Upper lobe of right lung (tissue), 1 donor: ENCODE measurements at regions not wholly inside any gene's neighbourhood (a gene's known extent, or its start where the extent isn't known, plus 50 kb on each side); places are given as distances from the start of the nearest gene placed in this dataset.
"Not testable (repeated sequence)": the region's sequence is repeated elsewhere in the genome, so short reads cannot be mapped to it uniquely, and the experiment has no call there.

ENCODE experiments used
- ATAC-seq: fragments of 200-7000 bp; cut with Tn5 transposase; one replicate; pipeline ENCODE4 v1.9.1; 2020; ENCODE audit warnings: mild to moderate bottlenecking, moderate library complexity
- DNase-seq: peaks from one replicate; pipeline ENCODE4 v3.0.0-alpha.2; 2020
- H3K27ac ChIP-seq: fragments of 200-600 bp; one replicate; pipeline ENCODE4 v1.8.0; 2022
- H3K27me3 ChIP-seq: fragments of 200-600 bp; one replicate; pipeline ENCODE4 v1.8.0; 2022; ENCODE audit warnings: mild to moderate bottlenecking
- H3K36me3 ChIP-seq: fragments of 200-600 bp; one replicate; pipeline ENCODE4 v1.8.0; 2022
- H3K4me1 ChIP-seq: fragments of 200-600 bp; one replicate; pipeline ENCODE4 v1.8.0; 2022
- H3K4me3 ChIP-seq: fragments of 200-600 bp; one replicate; pipeline ENCODE4 v1.8.0; 2022; ENCODE audit warnings: mild to moderate bottlenecking
- H3K9me3 ChIP-seq: fragments of 200-600 bp; one replicate; pipeline ENCODE4 v1.8.0; 2022
- CTCF ChIP-seq: fragments of 200-600 bp; IDR thresholded peaks from one replicate; pipeline ENCODE4 v1.8.0; 2022; ENCODE audit warnings: antibody characterized with exemption
- intact Hi-C: fragments of 100-400 bp; cut with DNase I; formaldehyde crosslinking; loops from one replicate; pipeline ENCODE4 v1.11.0; 2022
- donor health status: DM: no; HTN: yes; CAD: no; lungs with severe emphysema.

DNA sequence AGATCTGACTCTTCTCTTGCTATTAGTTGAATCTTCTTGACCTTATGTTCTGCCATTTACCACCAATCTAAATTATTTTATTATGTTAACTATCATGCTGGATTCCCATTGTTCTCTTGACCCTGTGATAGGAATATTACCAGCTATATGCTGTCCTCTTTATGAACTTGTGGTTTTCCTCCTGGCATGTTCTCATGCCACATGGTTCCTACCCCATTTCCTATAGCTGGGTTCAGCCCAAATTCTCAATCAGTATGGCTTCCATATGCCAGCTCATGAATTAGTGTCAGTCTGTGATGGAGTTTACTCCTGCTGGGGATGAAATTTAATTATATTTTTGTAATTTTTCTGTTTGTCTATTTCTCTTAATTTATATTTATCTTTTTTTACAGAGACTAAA is 430.5 kb downstream of the SMARCA1 start:
- no peak overlapping the region for H3K4me3 ChIP-seq
- TF ChIP-seq CTCF = no peak
- intact Hi-C loops = no loop called here
- no peak overlapping the region for H3K27ac ChIP-seq
- DNase-seq (no peak), ATAC-seq (no peak)
- H3K4me1 ChIP-seq = no peaks in the 10 kb centered on the region
- no peaks in the 10 kb centered on the region for H3K36me3 ChIP-seq
- no peaks in the 10 kb centered on the region for H3K9me3 ChIP-seq
- H3K27me3 ChIP-seq = no peaks in the 10 kb centered on the region

- no peak for TF ChIP-seq CTCF
- intact Hi-C loops = no loop called here
- H3K9me3 ChIP-seq = no peaks in the 10 kb centered on the region
- no peak overlapping the region for H3K4me3 ChIP-seq
- DNase-seq (no peak), ATAC-seq (no peak)
- H3K4me1 ChIP-seq = no peaks in the 10 kb centered on the region
- no peak overlapping the region for H3K27ac ChIP-seq
- H3K27me3 ChIP-seq = no peaks in the 10 kb centered on the region
- H3K36me3 ChIP-seq = no peaks in the 10 kb centered on the region
Measured at GRCh38 chrX:129092242-129092641, 431.0 kb downstream of the SMARCA1 start.

DNA sequence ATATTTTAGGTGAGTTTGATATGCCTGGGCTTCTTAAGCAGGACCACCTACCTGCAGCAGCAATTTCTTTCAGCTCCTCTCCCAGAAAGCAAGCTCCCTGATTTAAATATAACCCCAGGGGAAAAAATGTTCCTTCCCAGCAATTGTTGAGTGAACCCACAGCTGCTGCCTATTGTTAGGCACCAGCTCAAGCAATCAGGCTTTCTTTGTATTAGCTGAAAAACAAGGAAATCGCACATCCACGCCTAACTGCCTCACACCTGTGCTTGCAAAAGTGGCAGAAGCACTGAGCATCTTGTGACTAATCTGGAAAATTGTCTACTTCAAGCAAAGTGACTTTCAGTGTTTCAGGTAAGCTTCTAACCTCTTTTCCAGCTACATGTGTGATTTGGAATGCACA is 432.2 kb downstream of the SMARCA1 start:
- Histone ChIP-seq H3K4me1 (no peaks in the 10 kb centered on the region), H3K27me3 (no peaks in the 10 kb centered on the region), H3K9me3 (no peaks in the 10 kb centered on the region), H3K36me3 (no peaks in the 10 kb centered on the region), H3K27ac (no peak overlapping the region), H3K4me3 (no peak overlapping the region)
- ATAC-seq (no peak), DNase-seq (no peak)
- intact Hi-C loops = no loop called here
- TF ChIP-seq CTCF = no peak

DNA sequence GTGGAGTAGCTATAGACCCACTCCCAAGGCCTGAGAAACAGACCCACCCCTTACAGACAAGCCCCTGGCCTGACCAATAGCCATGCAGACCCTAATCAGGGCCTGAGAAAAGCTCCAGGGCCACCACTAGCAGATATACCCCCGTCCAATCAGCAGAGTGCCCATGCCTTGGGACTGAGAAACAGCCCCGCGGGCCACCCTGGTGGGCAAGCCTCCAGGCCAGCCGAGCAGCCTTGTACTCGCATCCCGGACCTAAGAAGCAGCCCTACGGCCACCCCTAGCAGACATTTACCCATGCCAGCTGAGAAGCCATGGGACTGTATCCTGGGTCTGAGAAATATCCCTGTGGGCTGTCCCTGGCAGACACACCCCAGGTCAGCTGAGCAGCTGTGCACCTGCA is 436.5 kb downstream of the SMARCA1 start:
- H3K36me3 ChIP-seq = no peaks in the 10 kb centered on the region
- ATAC-seq (no peak), DNase-seq (no peak)
- H3K27ac ChIP-seq = no peak overlapping the region
- H3K9me3 ChIP-seq = no peaks in the 10 kb centered on the region
- no peak for TF ChIP-seq CTCF
- H3K4me1 ChIP-seq = no peaks in the 10 kb centered on the region
- no peaks in the 10 kb centered on the region for H3K27me3 ChIP-seq
- intact Hi-C loops = no loop called here
- H3K4me3 ChIP-seq = no peak overlapping the region

DNA sequence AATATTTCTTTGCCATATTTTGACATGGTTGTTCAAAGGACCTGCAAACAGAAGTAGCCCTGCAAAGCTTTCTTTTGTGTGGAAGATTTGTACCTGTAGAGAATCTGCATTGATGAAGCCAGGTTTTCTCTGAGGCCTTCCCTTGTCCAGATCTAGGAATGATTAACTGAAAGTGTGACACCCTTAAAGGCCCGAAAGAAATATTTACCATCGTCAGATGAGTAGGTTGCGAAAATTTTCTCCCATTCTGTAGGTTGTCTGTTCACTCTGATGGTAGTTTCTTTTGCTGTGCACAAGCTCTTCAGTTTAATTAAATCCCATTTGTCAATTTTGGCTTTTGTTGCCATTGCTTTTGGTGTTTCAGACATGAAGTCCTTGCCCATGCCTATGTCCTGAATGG is 439.0 kb downstream of the SMARCA1 start:
- H3K4me1 ChIP-seq, H3K27me3 ChIP-seq, H3K27ac ChIP-seq, H3K4me3 ChIP-seq, H3K9me3 ChIP-seq, H3K36me3 ChIP-seq, ATAC-seq, intact Hi-C loops, DNase-seq: not testable (repeated sequence)

- TF ChIP-seq CTCF = no peak
- Histone ChIP-seq H3K27me3 (no peaks in the 10 kb centered on the region), H3K36me3 (no peaks in the 10 kb centered on the region), H3K4me1 (no peaks in the 10 kb centered on the region), H3K27ac (no peak overlapping the region), H3K9me3 (no peaks in the 10 kb centered on the region), H3K4me3 (no peak overlapping the region)
- intact Hi-C loops = no loop called here
- ATAC-seq (no peak), DNase-seq (no peak)
Measured at GRCh38 chrX:129077424-129078170, 445.7 kb downstream of the SMARCA1 start.
